NCI-H510A treated with DMSO at 0.1 percent for 48 hours (cell line): ENCODE measurements at regions not wholly inside any gene's neighbourhood (a gene's known extent, or its start where the extent isn't known, plus 50 kb on each side); places are given as distances from the start of the nearest gene placed in this dataset.
"Not testable (repeated sequence)": the region's sequence is repeated elsewhere in the genome, so short reads cannot be mapped to it uniquely, and the experiment has no call there.

Experiments used
- DNase-seq: peaks from one replicate; lab custom pipeline; 2025; lab: John Stamatoyannopoulos, UW

GRCh38 chr7:80346704-80347103 is 165.2 kb downstream of the GNAT3 start:
- DNase-seq, result no peak

- DNase-seq, result peak; percentile 18
These were observed 176.2 kb downstream of the GNAT3 start for GRCh38 chr7:80335511-80336231.

- DNase-seq, result no peak
These were observed 177.0 kb downstream of the GNAT3 start for GRCh38 chr7:80334908-80335307.

- DNase-seq, result peak; percentile 2
These were observed 177.7 kb downstream of the GNAT3 start for GRCh38 chr7:80334196-80334595.

GRCh38 chr7:80333040-80333439 is 178.8 kb downstream of the GNAT3 start:
- no peak for DNase-seq

GRCh38 chr7:80330434-80330833 is 181.4 kb downstream of the GNAT3 start:
- no peak for DNase-seq

GRCh38 chr7:80324032-80324431 is 187.8 kb downstream of the GNAT3 start:
- DNase-seq, result no peak

GRCh38 chr7:80319461-80319860 is 184.8 kb downstream of the GNAI1 start:
- no peak for DNase-seq

GRCh38 chr7:80318081-80318480 is 183.4 kb downstream of the GNAI1 start:
- no peak for DNase-seq

- DNase-seq, result no peak
These were observed 182.2 kb downstream of the GNAI1 start for GRCh38 chr7:80316811-80317210.

GRCh38 chr7:80313716-80314115 is 179.1 kb downstream of the GNAI1 start:
- DNase-seq, result no peak

- DNase-seq, result no peak
These were observed 178.5 kb downstream of the GNAI1 start for GRCh38 chr7:80313067-80313626.

GRCh38 chr7:80312139-80312661 is 177.6 kb downstream of the GNAI1 start:
- peak; percentile 8 for DNase-seq

GRCh38 chr7:80311313-80311712 is 176.7 kb downstream of the GNAI1 start:
- DNase-seq, result no peak

GRCh38 chr7:80309971-80310549 is 175.4 kb downstream of the GNAI1 start:
- DNase-seq, result no peak

- no peak for DNase-seq
These were observed 174.7 kb downstream of the GNAI1 start for GRCh38 chr7:80309377-80309776.

- DNase-seq, result no peak
These were observed 172.7 kb downstream of the GNAI1 start for GRCh38 chr7:80307227-80307856.

- no peak for DNase-seq
These were observed 168.7 kb downstream of the GNAI1 start for GRCh38 chr7:80303315-80303714.

GRCh38 chr7:80302636-80303035 is 168.0 kb downstream of the GNAI1 start:
- DNase-seq, result no peak

- DNase-seq, result no peak
These were observed 167.4 kb downstream of the GNAI1 start for GRCh38 chr7:80302078-80302477.

GRCh38 chr7:80298201-80298600 is 163.6 kb downstream of the GNAI1 start:
- no peak for DNase-seq

- no peak for DNase-seq
These were observed 159.7 kb downstream of the GNAI1 start for GRCh38 chr7:80294346-80294745.

GRCh38 chr7:80292634-80293033 is 158.0 kb downstream of the GNAI1 start:
- not testable (repeated sequence) for DNase-seq
